ENCODE measurements at regions not wholly inside any gene's neighbourhood (a gene's known extent, or its start where the extent isn't known, plus 50 kb on each side); places are given as distances from the start of the nearest gene placed in this dataset.

DNA sequence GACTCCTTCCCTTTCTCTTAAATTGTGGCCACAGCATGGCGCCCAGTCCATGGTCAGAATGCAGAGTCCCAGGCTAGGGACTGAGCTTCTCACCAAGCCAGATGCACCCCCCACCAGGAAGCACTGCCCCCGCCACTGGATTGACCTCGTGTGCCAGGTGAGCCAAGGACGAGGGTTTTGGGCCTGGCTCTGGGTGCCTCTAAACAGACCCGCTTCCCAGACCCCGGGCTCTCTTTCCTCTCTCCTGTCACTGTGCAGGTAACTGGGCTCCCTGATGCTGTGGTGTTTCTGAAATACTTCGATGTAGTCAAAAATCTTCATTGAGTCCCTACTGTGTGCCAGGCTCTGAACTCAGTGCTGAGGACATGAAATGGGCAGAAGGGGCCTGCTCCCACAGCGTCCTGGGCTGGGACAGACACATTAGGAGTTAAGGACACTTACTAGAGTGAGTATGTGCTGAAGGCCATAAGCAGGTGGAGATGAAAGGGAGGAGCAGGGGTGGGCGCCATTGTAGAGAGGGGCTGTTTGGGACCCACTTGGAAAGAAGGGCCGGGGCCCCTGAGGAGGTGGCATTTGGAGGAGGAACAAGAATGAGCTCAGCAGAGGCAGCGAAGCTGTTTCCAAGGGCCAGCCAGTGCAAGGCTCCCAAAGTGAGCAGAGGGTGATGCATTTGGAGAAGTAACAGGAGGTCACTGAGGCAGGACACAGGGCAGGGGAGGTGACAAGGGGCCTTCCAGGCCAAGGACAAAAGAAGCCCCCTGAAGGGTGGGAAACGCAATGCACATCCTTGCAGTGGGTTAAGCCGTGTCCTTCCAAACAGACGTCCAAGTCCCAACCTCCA is 217.1 kb downstream of the ANKRD60 start:
- no peak overlapping the region for H3K4me2 ChIP-seq
- CTCF ChIA-PET, result interaction anchor here (1.0 kb wide), 1 partner anchor 133 kb away, joined by 3 read pairs; no protein-coding TSS in a partner anchor
- 78% methylated on average over 14 of the region's 14 CpGs for WGBS (ENCODE audit: missing lambda C conversion rate)
- POLR2A ChIA-PET, result no interaction called here
- TF ChIP-seq RNF2 (IDR thresholded peaks at IDR 0.05; ENCODE audit: borderline replicate concordance, low read depth), result no peak
- TF ChIP-seq FOSB (CRISPR knock-in tag; IDR thresholded peaks at IDR 0.05), result no peak
- TF ChIP-seq KDM5A (IDR thresholded peaks at IDR 0.05), result no peak
- no peak for TF ChIP-seq CHD4 (IDR thresholded peaks at IDR 0.05; ENCODE audit: borderline replicate concordance)
- no peak for TF ChIP-seq CBX8 (IDR thresholded peaks at IDR 0.05)
- TF ChIP-seq NFE2L2 (conservative IDR thresholded peaks at IDR 0.05; ENCODE audit: low read length), result no peak
- TF ChIP-seq KDM1A (IDR thresholded peaks at IDR 0.05; ENCODE audit: low read depth), result no peak
- TF ChIP-seq POLR2AphosphoS2 (conservative IDR thresholded peaks at IDR 0.05; ENCODE audit: low read length), result no peak
- no peak for TF ChIP-seq FOSL2 (IDR thresholded peaks at IDR 0.05)
- no peak for TF ChIP-seq FOSL2 (CRISPR knock-in tag; IDR thresholded peaks at IDR 0.05)
- TF ChIP-seq ZC3H11A (IDR thresholded peaks at IDR 0.05), result no peak
- TF ChIP-seq, protein P1, sequence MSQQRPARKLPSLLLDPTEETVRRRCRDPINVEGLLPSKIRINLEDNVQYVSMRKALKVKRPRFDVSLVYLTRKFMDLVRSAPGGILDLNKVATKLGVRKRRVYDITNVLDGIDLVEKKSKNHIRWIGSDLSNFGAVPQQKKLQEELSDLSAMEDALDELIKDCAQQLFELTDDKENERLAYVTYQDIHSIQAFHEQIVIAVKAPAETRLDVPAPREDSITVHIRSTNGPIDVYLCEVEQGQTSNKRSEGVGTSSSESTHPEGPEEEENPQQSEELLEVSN (IDR thresholded peaks at IDR 0.05; ENCODE audit: borderline replicate concordance, low read depth), result no peak
- no peak for TF ChIP-seq RARB (CRISPR knock-in tag; IDR thresholded peaks at IDR 0.05)
- TF ChIP-seq FOXS1 (CRISPR knock-in tag; IDR thresholded peaks at IDR 0.05), result no peak
- TF ChIP-seq EHMT2 (IDR thresholded peaks at IDR 0.05; ENCODE audit: low read depth), result no peak
- DNase-seq (ENCODE audit: low read depth in 1 of 2, low spot score in 1 of 2) (no peak), ATAC-seq (no peak), FAIRE-seq (no peak)
- peak overlapping the region; percentile 93 to 97; a peak in 5 of 6 replicates for H3K27ac ChIP-seq
- peaks cover 8% of the 10 kb centered on the region for H3K9me3 ChIP-seq
- peaks cover 31% of the 10 kb centered on the region for H3K4me1 ChIP-seq
- no peak overlapping the region for H3K4me3 ChIP-seq

DNA sequence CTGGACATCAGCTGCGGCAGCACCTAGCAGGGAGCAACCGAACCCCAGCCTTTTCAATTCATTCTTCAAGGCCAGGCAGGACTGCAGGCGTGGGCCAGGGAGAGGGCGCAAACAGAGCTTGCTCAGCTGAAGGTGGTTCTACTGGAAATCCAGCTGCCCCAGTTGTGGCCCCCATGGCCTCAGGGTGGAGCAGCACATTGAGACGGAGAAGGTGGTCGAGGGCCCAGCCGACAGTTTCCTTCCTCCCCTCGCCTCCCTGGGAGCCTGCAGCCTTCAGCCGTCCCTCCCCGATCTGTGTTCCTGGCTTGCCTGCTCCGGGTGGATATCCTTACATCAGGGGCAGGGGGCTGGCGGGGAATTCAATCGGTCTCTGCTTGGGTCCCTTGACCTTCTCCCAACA is 217.8 kb downstream of the ANKRD60 start:
- no peak for TF ChIP-seq ELK1 (IDR thresholded peaks at IDR 0.05; ENCODE audit: low read depth, low read length)
- TF ChIP-seq, protein P2, sequence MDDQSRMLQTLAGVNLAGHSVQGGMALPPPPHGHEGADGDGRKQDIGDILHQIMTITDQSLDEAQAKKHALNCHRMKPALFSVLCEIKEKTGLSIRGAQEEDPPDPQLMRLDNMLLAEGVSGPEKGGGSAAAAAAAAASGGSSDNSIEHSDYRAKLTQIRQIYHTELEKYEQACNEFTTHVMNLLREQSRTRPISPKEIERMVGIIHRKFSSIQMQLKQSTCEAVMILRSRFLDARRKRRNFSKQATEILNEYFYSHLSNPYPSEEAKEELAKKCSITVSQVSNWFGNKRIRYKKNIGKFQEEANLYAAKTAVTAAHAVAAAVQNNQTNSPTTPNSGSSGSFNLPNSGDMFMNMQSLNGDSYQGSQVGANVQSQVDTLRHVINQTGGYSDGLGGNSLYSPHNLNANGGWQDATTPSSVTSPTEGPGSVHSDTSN (IDR thresholded peaks at IDR 0.05), result no peak
- TF ChIP-seq JUN (IDR thresholded peaks at IDR 0.05), result no peak
- TF ChIP-seq, protein P3, sequence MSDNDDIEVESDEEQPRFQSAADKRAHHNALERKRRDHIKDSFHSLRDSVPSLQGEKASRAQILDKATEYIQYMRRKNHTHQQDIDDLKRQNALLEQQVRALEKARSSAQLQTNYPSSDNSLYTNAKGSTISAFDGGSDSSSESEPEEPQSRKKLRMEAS (IDR thresholded peaks at IDR 0.05), result no peak
- no peak for TF ChIP-seq ZSCAN20 (CRISPR knock-in tag; IDR thresholded peaks at IDR 0.05)
- TF ChIP-seq SMC3 (IDR thresholded peaks at IDR 0.05), result no peak
- no peak for TF ChIP-seq BHLHE40 (IDR thresholded peaks at IDR 0.05; ENCODE audit: low read depth, low read length)
- no peak for TF ChIP-seq MAFK (IDR thresholded peaks at IDR 0.05; ENCODE audit: partially characterized antibody)
- TF ChIP-seq FOSL2 (IDR thresholded peaks at IDR 0.05), result no peak
- no peak for TF ChIP-seq FOSL2 (CRISPR knock-in tag; IDR thresholded peaks at IDR 0.05)
- POLR2A ChIA-PET, result no interaction called here
- FAIRE-seq, result no peak

More for the DNA sequence above, 217.8 kb downstream of the ANKRD60 start:
- no peak overlapping the region for H3K4me2 ChIP-seq
- WGBS (ENCODE audit: missing lambda C conversion rate), result 87% methylated on average over 11 of the region's 13 CpGs
- peaks cover 27% of the 10 kb centered on the region for H3K4me1 ChIP-seq
- CTCF ChIA-PET, result no interaction called here
- peak overlapping the region; percentile 93 to 97; a peak in 4 of 6 replicates for H3K27ac ChIP-seq
- ATAC-seq (no peak), DNase-seq (ENCODE audit: low read depth in 1 of 2, low spot score in 1 of 2) (no peak)
- H3K4me3 ChIP-seq, result no peak overlapping the region
- peaks cover 7% of the 10 kb centered on the region for H3K9me3 ChIP-seq

All from A549 (cell line).